MM.1S (cell line): ENCODE measurements at regions not wholly inside any gene's neighbourhood (a gene's known extent, or its start where the extent isn't known, plus 50 kb on each side); places are given as distances from the start of the nearest gene placed in this dataset.

Source experiments
- CTCF ChIP-seq: fragments of 300-600 bp; sonication (generic); IDR thresholded peaks from 2 replicates; pipeline ENCODE4 v1.5.1; 2016; ENCODE audit warnings: antibody characterized with exemption, low read length, mixed read lengths
- EZH2 ChIP-seq: fragments of 300-600 bp; sonication (generic); optimal IDR thresholded peaks from 2 replicates; pipeline ENCODE3; 2017; ENCODE audit warnings: low read depth, mild to moderate bottlenecking, antibody characterized with exemption, low read length, mixed read lengths

- TF ChIP-seq CTCF (no peak), EZH2 (no peak)
These were observed 112.3 kb upstream of the PMFBP1 start for GRCh38 chr16:72284042-72284789.
